ENCODE measurements at regions not wholly inside any gene's neighbourhood (a gene's known extent, or its start where the extent isn't known, plus 50 kb on each side); places are given as distances from the start of the nearest gene placed in this dataset.
A peak's percentile ranks its signal among the peaks of the same experiment; 100 is the strongest.

GRCh38 chr2:215594766-215595165 is 158.9 kb upstream of the FN1 start:
- no peak for DNase-seq (ENCODE audit: low read depth, low spot score)
- no peak overlapping the region for H3K27ac ChIP-seq

- no peak overlapping the region for H3K27ac ChIP-seq
- DNase-seq (ENCODE audit: low read depth, low spot score) = no peak
Observed at GRCh38 chr2:215590010-215590745, 154.3 kb upstream of the FN1 start.

- H3K27ac ChIP-seq = no peak overlapping the region
- DNase-seq (ENCODE audit: low read depth, low spot score) = no peak
Observed at GRCh38 chr2:215583881-215584280, 148.0 kb upstream of the FN1 start.

GRCh38 chr2:215579809-215580208 is 143.9 kb upstream of the FN1 start:
- peak overlapping the region; percentile 64 for H3K27ac ChIP-seq
- no peak for DNase-seq (ENCODE audit: low read depth, low spot score)

GRCh38 chr2:215577356-215577755 is 141.5 kb upstream of the FN1 start:
- no peak for DNase-seq (ENCODE audit: low read depth, low spot score)
- H3K27ac ChIP-seq = peak overlapping the region; percentile 57

GRCh38 chr2:215576572-215576971 is 140.7 kb upstream of the FN1 start:
- no peak for DNase-seq (ENCODE audit: low read depth, low spot score)
- H3K27ac ChIP-seq = no peak overlapping the region

- no peak for DNase-seq (ENCODE audit: low read depth, low spot score)
- no peak overlapping the region for H3K27ac ChIP-seq
Observed at GRCh38 chr2:215573496-215573895, 137.6 kb upstream of the FN1 start.

- no peak for DNase-seq (ENCODE audit: low read depth, low spot score)
- H3K27ac ChIP-seq = no peak overlapping the region
Observed at GRCh38 chr2:215572341-215572848, 136.5 kb upstream of the FN1 start.

- no peak for DNase-seq (ENCODE audit: low read depth, low spot score)
- H3K27ac ChIP-seq = no peak overlapping the region
Observed at GRCh38 chr2:215571689-215572088, 135.8 kb upstream of the FN1 start.

- no peak for DNase-seq (ENCODE audit: low read depth, low spot score)
- H3K27ac ChIP-seq = no peak overlapping the region
Observed at GRCh38 chr2:215567504-215567903, 131.6 kb upstream of the FN1 start.

- DNase-seq (ENCODE audit: low read depth, low spot score) = no peak
- no peak overlapping the region for H3K27ac ChIP-seq
Observed at GRCh38 chr2:215565897-215566296, 130.0 kb upstream of the FN1 start.

- no peak for DNase-seq (ENCODE audit: low read depth, low spot score)
- H3K27ac ChIP-seq = no peak overlapping the region
Observed at GRCh38 chr2:215557701-215558100, 121.8 kb upstream of the FN1 start.

- no peak overlapping the region for H3K27ac ChIP-seq
- no peak for DNase-seq (ENCODE audit: low read depth, low spot score)
Observed at GRCh38 chr2:215556979-215557378, 121.1 kb upstream of the FN1 start.

- peak overlapping the region; percentile 7 for H3K27ac ChIP-seq
- DNase-seq (ENCODE audit: low read depth, low spot score) = no peak
Observed at GRCh38 chr2:215554689-215555498, 119.0 kb upstream of the FN1 start.

GRCh38 chr2:215553946-215554345 is 118.1 kb upstream of the FN1 start:
- no peak overlapping the region for H3K27ac ChIP-seq

GRCh38 chr2:215552144-215552580 is 116.3 kb upstream of the FN1 start:
- no peak for DNase-seq (ENCODE audit: low read depth, low spot score)
- no peak overlapping the region for H3K27ac ChIP-seq

More at GRCh38 chr2:215553946-215554345, 118.1 kb upstream of the FN1 start:
- no peak for DNase-seq (ENCODE audit: low read depth, low spot score)

- no peak overlapping the region for H3K27ac ChIP-seq
- DNase-seq (ENCODE audit: low read depth, low spot score) = no peak
Observed at GRCh38 chr2:215550331-215550730, 114.5 kb upstream of the FN1 start.

GRCh38 chr2:215548714-215549113 is 112.8 kb upstream of the FN1 start:
- DNase-seq (ENCODE audit: low read depth, low spot score) = no peak
- H3K27ac ChIP-seq = no peak overlapping the region

GRCh38 chr2:215542690-215543089 is 106.8 kb upstream of the FN1 start:
- DNase-seq (ENCODE audit: low read depth, low spot score) = no peak
- H3K27ac ChIP-seq = no peak overlapping the region

- H3K27ac ChIP-seq = no peak overlapping the region
- no peak for DNase-seq (ENCODE audit: low read depth, low spot score)
Observed at GRCh38 chr2:215540658-215541057, 104.8 kb upstream of the FN1 start.

GRCh38 chr2:215537611-215538010 is 101.7 kb upstream of the FN1 start:
- H3K27ac ChIP-seq = no peak overlapping the region
- no peak for DNase-seq (ENCODE audit: low read depth, low spot score)

Measured in epithelial cell of prostate (primary cell).